ENCODE measurements at regions not wholly inside any gene's neighbourhood (a gene's known extent, or its start where the extent isn't known, plus 50 kb on each side); places are given as distances from the start of the nearest gene placed in this dataset.

- in situ Hi-C loops (cut with MboI; ENCODE audit: low sequenced_read_pairs): no loop called here
Measured at GRCh38 chr7:18400726-18401125, 94.8 kb upstream of the HDAC9 start.

- in situ Hi-C loops (cut with MboI; ENCODE audit: low sequenced_read_pairs): no loop called here
Measured at GRCh38 chr7:18401757-18402156, 93.8 kb upstream of the HDAC9 start.

- in situ Hi-C loops (cut with MboI; ENCODE audit: low sequenced_read_pairs): no loop called here
Measured at GRCh38 chr7:18402488-18403183, 92.9 kb upstream of the HDAC9 start.

- in situ Hi-C loops (cut with MboI; ENCODE audit: low sequenced_read_pairs): no loop called here
Measured at GRCh38 chr7:18405726-18406125, 89.8 kb upstream of the HDAC9 start.

GRCh38 chr7:18407385-18407784, 88.2 kb upstream of the HDAC9 start:
- in situ Hi-C loops (cut with MboI; ENCODE audit: low sequenced_read_pairs): no loop called here

- in situ Hi-C loops (cut with MboI; ENCODE audit: low sequenced_read_pairs): no loop called here
Measured at GRCh38 chr7:18408461-18408860, 87.1 kb upstream of the HDAC9 start.

- in situ Hi-C loops (cut with MboI; ENCODE audit: low sequenced_read_pairs): no loop called here
Measured at GRCh38 chr7:18408868-18409267, 86.7 kb upstream of the HDAC9 start.

GRCh38 chr7:18413447-18413846, 82.1 kb upstream of the HDAC9 start:
- in situ Hi-C loops (cut with MboI; ENCODE audit: low sequenced_read_pairs): no loop called here

GRCh38 chr7:18414885-18415284, 80.7 kb upstream of the HDAC9 start:
- in situ Hi-C loops (cut with MboI; ENCODE audit: low sequenced_read_pairs): no loop called here

GRCh38 chr7:18416988-18417387, 78.6 kb upstream of the HDAC9 start:
- in situ Hi-C loops (cut with MboI; ENCODE audit: low sequenced_read_pairs): no loop called here

- in situ Hi-C loops (cut with MboI; ENCODE audit: low sequenced_read_pairs): no loop called here
Measured at GRCh38 chr7:18419456-18419855, 76.1 kb upstream of the HDAC9 start.

- in situ Hi-C loops (cut with MboI; ENCODE audit: low sequenced_read_pairs): no loop called here
Measured at GRCh38 chr7:18420108-18420507, 75.4 kb upstream of the HDAC9 start.

GRCh38 chr7:18420748-18421147, 74.8 kb upstream of the HDAC9 start:
- in situ Hi-C loops (cut with MboI; ENCODE audit: low sequenced_read_pairs): no loop called here

GRCh38 chr7:18421297-18422002, 74.1 kb upstream of the HDAC9 start:
- in situ Hi-C loops (cut with MboI; ENCODE audit: low sequenced_read_pairs): no loop called here

- in situ Hi-C loops (cut with MboI; ENCODE audit: low sequenced_read_pairs): no loop called here
Measured at GRCh38 chr7:18425227-18425626, 70.3 kb upstream of the HDAC9 start.

GRCh38 chr7:18425838-18426445, 69.6 kb upstream of the HDAC9 start:
- in situ Hi-C loops (cut with MboI; ENCODE audit: low sequenced_read_pairs): no loop called here

GRCh38 chr7:18426564-18427226, 68.9 kb upstream of the HDAC9 start:
- in situ Hi-C loops (cut with MboI; ENCODE audit: low sequenced_read_pairs): no loop called here

GRCh38 chr7:18429547-18429946, 66.0 kb upstream of the HDAC9 start:
- in situ Hi-C loops (cut with MboI; ENCODE audit: low sequenced_read_pairs): no loop called here

- in situ Hi-C loops (cut with MboI; ENCODE audit: low sequenced_read_pairs): no loop called here
Measured at GRCh38 chr7:18430810-18431209, 64.7 kb upstream of the HDAC9 start.

- in situ Hi-C loops (cut with MboI; ENCODE audit: low sequenced_read_pairs): no loop called here
Measured at GRCh38 chr7:18434171-18434570, 61.4 kb upstream of the HDAC9 start.

GRCh38 chr7:18437101-18437500, 58.4 kb upstream of the HDAC9 start:
- in situ Hi-C loops (cut with MboI; ENCODE audit: low sequenced_read_pairs): no loop called here

- in situ Hi-C loops (cut with MboI; ENCODE audit: low sequenced_read_pairs): no loop called here
Measured at GRCh38 chr7:18440934-18441333, 54.6 kb upstream of the HDAC9 start.
